Liver (tissue), 8 donors: ENCODE measurements at regions not wholly inside any gene's neighbourhood (a gene's known extent, or its start where the extent isn't known, plus 50 kb on each side); places are given as distances from the start of the nearest gene placed in this dataset.

Experiments used
- DNase-seq: peaks from one replicate; pipeline ENCODE4 v3.0.0-alpha.2; 2017; ENCODE audit warnings: low spot score
- H3K27ac ChIP-seq, 2 donors: one replicate each; pipeline ENCODE4 v1.7.0; 2013; ENCODE audit warnings: inconsistent platforms in 2 of 2, low read length in 2 of 2, control low read depth in 1 of 2, low read depth in 1 of 2, mild to moderate bottlenecking in 1 of 2
- H3K27me3 ChIP-seq, 4 donors: one replicate each; pipeline versions ENCODE4 v1.6.1 to v1.7.0; 2013; ENCODE audit warnings: low read length in 3 of 4, inconsistent platforms in 1 of 4, mild to moderate bottlenecking in 1 of 4, moderate library complexity in 1 of 4; ENCODE audit not compliant: control insufficient read depth in 4 of 4, insufficient read depth in 4 of 4
- H3K36me3 ChIP-seq, 4 donors: one replicate each; pipeline versions ENCODE4 v1.6.1 to v1.7.0; 2013; ENCODE audit warnings: low read length in 3 of 4, mild to moderate bottlenecking in 3 of 4, low read depth in 1 of 4, moderate library complexity in 1 of 4; ENCODE audit not compliant: control insufficient read depth in 4 of 4, insufficient read depth in 3 of 4
- H3K4me1 ChIP-seq, 4 donors: one replicate each; pipeline versions ENCODE4 v1.6.1 to v1.7.0; 2013; ENCODE audit warnings: low read length in 3 of 4, mild to moderate bottlenecking in 3 of 4, moderate library complexity in 1 of 4; ENCODE audit not compliant: control insufficient read depth in 4 of 4, insufficient read depth in 4 of 4
- H3K4me3 ChIP-seq, 3 donors: one replicate each; pipeline versions ENCODE4 v1.6.1 to v1.7.0; 2013; ENCODE audit warnings: low read length in 3 of 3, control low read depth in 1 of 3, low read depth in 1 of 3, mild to moderate bottlenecking in 1 of 3
- H3K9ac ChIP-seq, 2 donors: one replicate each; pipeline ENCODE4 v1.7.0; 2013; ENCODE audit warnings: low read length in 2 of 2, mild to moderate bottlenecking in 2 of 2, moderate library complexity in 2 of 2, control low read depth in 1 of 2, low read depth in 1 of 2
- H3K9me3 ChIP-seq, 4 donors: one replicate each; pipeline versions ENCODE4 v1.6.1 to v1.7.0; 2013; ENCODE audit warnings: low read length in 3 of 4; ENCODE audit not compliant: control insufficient read depth in 4 of 4
- EGR1 ChIP-seq, 2 donors: IDR thresholded peaks; 2 replicates each; pipeline ENCODE4 v1.6.1; 2016 to 2018; ENCODE audit warnings: antibody characterized with exemption in 2 of 2, low read depth in 2 of 2
- FOXA1 ChIP-seq: IDR thresholded peaks from 2 replicates; pipeline ENCODE4 v1.6.1; 2016; ENCODE audit warnings: antibody characterized with exemption
- FOXA2 ChIP-seq: IDR thresholded peaks from 2 replicates; pipeline ENCODE4 v1.6.1; 2016; ENCODE audit warnings: antibody characterized with exemption
- GABPA ChIP-seq, 2 donors: IDR thresholded peaks in 1 of 2; conservative IDR thresholded peaks in 1 of 2; 2 replicates each; pipeline ENCODE4 v1.6.1; 2016; ENCODE audit warnings: antibody characterized with exemption in 2 of 2, mild to moderate bottlenecking in 1 of 2, moderate library complexity in 1 of 2
- HNF4A ChIP-seq, 2 donors: conservative IDR thresholded peaks; 2 replicates each; pipeline ENCODE4 v1.6.1; 2016; ENCODE audit warnings: antibody characterized with exemption in 2 of 2, mild to moderate bottlenecking in 2 of 2
- HNF4G ChIP-seq: IDR thresholded peaks from 2 replicates; pipeline ENCODE4 v1.6.1; 2016; ENCODE audit warnings: antibody characterized with exemption
- JUND ChIP-seq, 2 donors: IDR thresholded peaks; 2 replicates each; pipeline ENCODE4 v1.6.1; 2016; ENCODE audit warnings: antibody characterized with exemption in 2 of 2
- NR2F2 ChIP-seq: IDR thresholded peaks from 2 replicates; pipeline ENCODE4 v1.6.1; 2016; ENCODE audit warnings: antibody characterized with exemption
- RAD21 ChIP-seq, 2 donors: IDR thresholded peaks; 2 replicates each; pipeline ENCODE4 v1.6.1; 2016; ENCODE audit warnings: antibody characterized with exemption in 2 of 2, mild to moderate bottlenecking in 2 of 2
- RXRA ChIP-seq, 2 donors: IDR thresholded peaks; 2 replicates each; pipeline ENCODE4 v1.6.1; 2017 to 2018; ENCODE audit warnings: antibody characterized with exemption in 2 of 2, mild to moderate bottlenecking in 1 of 2
- SP1 ChIP-seq: IDR thresholded peaks from 2 replicates; pipeline ENCODE4 v1.6.1; 2018; ENCODE audit warnings: antibody characterized with exemption, mild to moderate bottlenecking
- TAF1 ChIP-seq: conservative IDR thresholded peaks from 2 replicates; pipeline ENCODE4 v1.6.1; 2016; ENCODE audit warnings: antibody characterized with exemption, mild to moderate bottlenecking
- YY1 ChIP-seq: IDR thresholded peaks from 2 replicates; pipeline ENCODE4 v1.6.1; 2016; ENCODE audit warnings: antibody characterized with exemption, mild to moderate bottlenecking
- WGBS: extraction: QIAGEN DNeasy Blood & Tissue Kit; methylation state at CpG from one replicate; pipeline ENCODE4 v1.1.7; 2013; 5-methylcytosine and 5-hydroxymethylcytosine counted together
- TF ChIP-seq, protein P1 (sequence below): IDR thresholded peaks from 2 replicates; pipeline ENCODE4 v1.6.1; 2016; ENCODE audit warnings: antibody characterized with exemption
- TF ChIP-seq, protein P2 (sequence below): fragments of 150-350 bp; IDR thresholded peaks from 2 replicates; pipeline ENCODE4 v1.5.1; 2017; ENCODE audit warnings: improper control_type of control experiment, low read depth, low read length; ENCODE audit not compliant: missing input control
- TF ChIP-seq, protein P3 (sequence below): IDR thresholded peaks from 2 replicates; pipeline ENCODE4 v1.6.1; 2016; ENCODE audit warnings: antibody characterized with exemption
- TF ChIP-seq, protein P4 (sequence below): IDR thresholded peaks from 2 replicates; pipeline ENCODE4 v1.6.1; 2016; ENCODE audit warnings: antibody characterized with exemption
- donor health status: healthy.
- donor health status: healthy.
- donor health status: healthy.
- donor health status: healthy.
- donor health status: healthy.

DNA sequence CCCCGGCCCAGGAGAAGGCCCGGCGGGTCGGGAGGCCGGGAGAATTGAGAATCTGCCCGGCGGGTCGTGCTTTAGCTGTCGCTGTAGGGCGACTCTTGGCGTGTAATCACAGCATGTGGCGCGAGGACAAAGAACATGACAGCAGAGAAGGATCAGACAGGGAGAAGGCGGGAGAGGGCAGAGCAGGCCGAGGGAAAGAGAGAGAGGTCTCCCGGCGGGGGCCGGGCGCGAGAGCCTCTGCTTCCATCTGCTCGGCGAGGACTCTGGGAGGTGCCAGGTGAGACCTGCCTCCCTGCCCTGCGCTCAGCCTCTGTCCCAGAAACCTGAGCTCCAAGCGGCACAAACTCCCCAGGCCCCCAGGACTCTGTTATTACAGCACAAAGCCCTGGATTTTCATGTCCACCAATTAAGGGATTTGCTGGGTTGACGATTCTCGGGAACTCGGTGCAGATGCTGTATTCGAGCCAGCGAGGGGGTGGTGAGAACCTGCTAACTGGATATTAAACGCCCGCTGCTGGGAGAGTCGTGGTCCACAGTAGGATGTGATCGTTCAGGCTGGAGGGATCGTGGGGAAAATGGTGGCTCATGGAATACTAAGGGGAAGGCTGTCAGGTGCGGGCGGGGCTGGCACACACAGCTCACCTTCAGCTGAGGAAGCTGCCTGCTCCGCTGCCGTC is 172.0 kb upstream of the CIBAR2 start:
- no peak overlapping the region for H3K4me3 ChIP-seq
- no peaks in the 10 kb centered on the region for H3K36me3 ChIP-seq
- no peak overlapping the region for H3K27ac ChIP-seq
- no peaks in the 10 kb centered on the region for H3K27me3 ChIP-seq
- TF ChIP-seq HNF4A (conservative IDR thresholded peaks at IDR 0.05) (no peak), NR2F2 (no peak), RAD21 (IDR thresholded peaks at IDR 0.05) (no peak), FOXA2 (no peak), RXRA (IDR thresholded peaks at IDR 0.05) (no peak), FOXA1 (no peak), TAF1 (no peak), EGR1 (IDR thresholded peaks at IDR 0.05; ENCODE audit: low read depth in 2 of 2) (no peak), YY1 (no peak), HNF4G (no peak), JUND (IDR thresholded peaks at IDR 0.05) (no peak)
- TF ChIP-seq, protein P1, sequence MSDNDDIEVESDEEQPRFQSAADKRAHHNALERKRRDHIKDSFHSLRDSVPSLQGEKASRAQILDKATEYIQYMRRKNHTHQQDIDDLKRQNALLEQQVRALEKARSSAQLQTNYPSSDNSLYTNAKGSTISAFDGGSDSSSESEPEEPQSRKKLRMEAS = no peak
- H3K9ac ChIP-seq = no peak overlapping the region
- WGBS = 91% methylated on average over 38 of the region's 38 CpGs
- DNase-seq = no peak
- no peaks in the 10 kb centered on the region for H3K9me3 ChIP-seq
- H3K4me1 ChIP-seq = peaks cover 7 to 39% (median 32%) of the 10 kb centered on the region in 4 donors

DNA sequence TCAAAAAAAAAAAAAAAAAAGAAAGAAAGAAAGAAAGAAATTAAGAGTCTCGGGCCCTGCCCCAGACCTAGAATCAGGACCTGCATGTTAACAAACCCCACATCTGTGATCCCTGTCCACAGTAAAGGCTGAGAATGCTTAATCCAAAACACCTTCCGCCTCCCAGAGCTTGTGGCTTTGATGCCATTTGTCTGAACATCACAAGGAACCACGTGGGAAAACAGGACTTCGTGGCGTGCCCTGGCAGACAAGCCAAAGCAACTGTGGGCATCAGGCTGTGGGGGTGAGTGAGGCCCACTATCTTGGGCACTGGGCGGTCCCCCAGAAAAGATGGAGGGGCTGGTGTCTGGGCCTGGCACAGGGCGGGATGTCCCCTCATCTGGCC is 173.4 kb upstream of the CIBAR2 start:
- Histone ChIP-seq H3K9me3 (no peaks in the 10 kb centered on the region), H3K4me1 (peaks cover 11 to 52% (median 43%) of the 10 kb centered on the region in 4 donors), H3K27ac (peak overlapping the region; percentile 81 to 95), H3K36me3 (no peaks in the 10 kb centered on the region), H3K9ac (no peak overlapping the region), H3K4me3 (no peak overlapping the region), H3K27me3 (no peaks in the 10 kb centered on the region)
- no peak for DNase-seq
- 44% methylated on average over 7 of the region's 7 CpGs for WGBS
- TF ChIP-seq RAD21 (IDR thresholded peaks at IDR 0.05) (no peak), FOXA1 (no peak), NR2F2 (no peak), EGR1 (IDR thresholded peaks at IDR 0.05; ENCODE audit: low read depth in 2 of 2) (no peak), YY1 (no peak), HNF4A (conservative IDR thresholded peaks at IDR 0.05) (no peak)
- TF ChIP-seq, protein P2, sequence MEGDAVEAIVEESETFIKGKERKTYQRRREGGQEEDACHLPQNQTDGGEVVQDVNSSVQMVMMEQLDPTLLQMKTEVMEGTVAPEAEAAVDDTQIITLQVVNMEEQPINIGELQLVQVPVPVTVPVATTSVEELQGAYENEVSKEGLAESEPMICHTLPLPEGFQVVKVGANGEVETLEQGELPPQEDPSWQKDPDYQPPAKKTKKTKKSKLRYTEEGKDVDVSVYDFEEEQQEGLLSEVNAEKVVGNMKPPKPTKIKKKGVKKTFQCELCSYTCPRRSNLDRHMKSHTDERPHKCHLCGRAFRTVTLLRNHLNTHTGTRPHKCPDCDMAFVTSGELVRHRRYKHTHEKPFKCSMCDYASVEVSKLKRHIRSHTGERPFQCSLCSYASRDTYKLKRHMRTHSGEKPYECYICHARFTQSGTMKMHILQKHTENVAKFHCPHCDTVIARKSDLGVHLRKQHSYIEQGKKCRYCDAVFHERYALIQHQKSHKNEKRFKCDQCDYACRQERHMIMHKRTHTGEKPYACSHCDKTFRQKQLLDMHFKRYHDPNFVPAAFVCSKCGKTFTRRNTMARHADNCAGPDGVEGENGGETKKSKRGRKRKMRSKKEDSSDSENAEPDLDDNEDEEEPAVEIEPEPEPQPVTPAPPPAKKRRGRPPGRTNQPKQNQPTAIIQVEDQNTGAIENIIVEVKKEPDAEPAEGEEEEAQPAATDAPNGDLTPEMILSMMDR = no peak

DNA sequence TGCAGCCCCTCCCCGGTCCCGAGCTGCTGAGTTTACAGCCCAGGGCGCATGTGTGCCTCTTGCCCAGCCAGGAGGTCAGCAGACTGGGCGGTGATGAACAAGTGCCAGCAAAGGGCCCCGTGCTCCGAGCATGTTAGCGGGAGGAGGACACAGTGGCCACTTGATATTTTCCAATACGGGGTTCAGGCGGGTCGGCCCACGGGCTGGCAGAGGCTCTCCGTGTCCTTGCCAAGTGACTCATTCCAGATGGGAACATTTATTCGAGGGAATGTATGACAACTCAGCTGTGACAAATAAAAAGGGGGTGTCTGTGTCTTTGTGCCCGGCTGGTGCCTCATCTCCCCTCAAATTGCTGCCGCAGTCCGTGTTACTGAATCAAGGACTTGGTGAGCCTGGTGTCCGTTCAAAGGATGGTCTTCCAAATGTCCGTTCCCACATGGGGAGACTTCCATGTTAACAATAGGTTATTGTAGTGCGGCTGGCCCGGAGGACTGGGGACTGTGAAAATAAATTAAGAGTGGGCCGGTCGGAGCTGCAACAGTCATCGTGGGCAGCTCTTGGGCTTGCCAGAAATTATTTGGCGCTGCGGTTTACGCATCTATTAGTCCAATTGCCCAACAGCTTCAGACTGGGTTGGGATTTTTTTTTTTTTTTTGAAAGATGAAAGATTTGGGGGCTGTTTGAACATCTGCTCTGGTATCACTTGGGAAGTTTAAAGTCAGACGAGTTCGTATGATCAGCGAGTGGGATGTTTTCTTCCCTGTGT is 174.0 kb upstream of the CIBAR2 start:
- Histone ChIP-seq H3K9ac (peak overlapping the region in 1 of 2 donors; percentile 80), H3K4me3 (no peak overlapping the region), H3K36me3 (no peaks in the 10 kb centered on the region), H3K27ac (peak overlapping the region; percentile 81 to 95), H3K4me1 (peaks cover 16 to 58% (median 49%) of the 10 kb centered on the region in 4 donors), H3K9me3 (no peaks in the 10 kb centered on the region), H3K27me3 (no peaks in the 10 kb centered on the region)
- DNase-seq = no peak
- 31% methylated on average over 29 of the region's 29 CpGs for whole genome bisulfite sequencing
- TF ChIP-seq, protein P1 = peak; percentile 88
- TF ChIP-seq SP1 (peak; percentile 96), EGR1 (IDR thresholded peaks at IDR 0.05; ENCODE audit: low read depth in 2 of 2) (peak; percentile 73 to 92), NR2F2 (peak; percentile 74), HNF4G (peak; percentile 9), YY1 (peak; percentile 70), GABPA (IDR thresholded peaks at IDR 0.05 in 1 of 2, conservative IDR thresholded peaks at IDR 0.05 in 1 of 2) (no peak), JUND (IDR thresholded peaks at IDR 0.05) (peak; percentile 96 to 97)
- TF ChIP-seq, protein P2 = no peak
- TF ChIP-seq, protein P3, sequence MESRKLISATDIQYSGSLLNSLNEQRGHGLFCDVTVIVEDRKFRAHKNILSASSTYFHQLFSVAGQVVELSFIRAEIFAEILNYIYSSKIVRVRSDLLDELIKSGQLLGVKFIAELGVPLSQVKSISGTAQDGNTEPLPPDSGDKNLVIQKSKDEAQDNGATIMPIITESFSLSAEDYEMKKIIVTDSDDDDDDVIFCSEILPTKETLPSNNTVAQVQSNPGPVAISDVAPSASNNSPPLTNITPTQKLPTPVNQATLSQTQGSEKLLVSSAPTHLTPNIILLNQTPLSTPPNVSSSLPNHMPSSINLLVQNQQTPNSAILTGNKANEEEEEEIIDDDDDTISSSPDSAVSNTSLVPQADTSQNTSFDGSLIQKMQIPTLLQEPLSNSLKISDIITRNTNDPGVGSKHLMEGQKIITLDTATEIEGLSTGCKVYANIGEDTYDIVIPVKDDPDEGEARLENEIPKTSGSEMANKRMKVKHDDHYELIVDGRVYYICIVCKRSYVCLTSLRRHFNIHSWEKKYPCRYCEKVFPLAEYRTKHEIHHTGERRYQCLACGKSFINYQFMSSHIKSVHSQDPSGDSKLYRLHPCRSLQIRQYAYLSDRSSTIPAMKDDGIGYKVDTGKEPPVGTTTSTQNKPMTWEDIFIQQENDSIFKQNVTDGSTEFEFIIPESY = peak; percentile 93
- TF ChIP-seq, protein P4, sequence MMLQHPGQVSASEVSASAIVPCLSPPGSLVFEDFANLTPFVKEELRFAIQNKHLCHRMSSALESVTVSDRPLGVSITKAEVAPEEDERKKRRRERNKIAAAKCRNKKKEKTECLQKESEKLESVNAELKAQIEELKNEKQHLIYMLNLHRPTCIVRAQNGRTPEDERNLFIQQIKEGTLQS = peak; percentile 92
